Motor neuron (in vitro differentiated cells): ENCODE measurements at regions not wholly inside any gene's neighbourhood (a gene's known extent, or its start where the extent isn't known, plus 50 kb on each side); places are given as distances from the start of the nearest gene placed in this dataset.
"Not testable (repeated sequence)": the region's sequence is repeated elsewhere in the genome, so short reads cannot be mapped to it uniquely, and the experiment has no call there.

Source experiments
- ATAC-seq, 8 experiments: fragments of 200-7000 bp; cut with Tn5 transposase; replicated peaks in 6 of 8; 2 replicates each; pipeline ENCODE4 v1.8.0; 2021; ENCODE audit warnings: mild to moderate bottlenecking in 8 of 8, moderate library complexity in 8 of 8
- H3K27ac ChIP-seq, 2 donors: fragments of 250-450 bp; sonication (Bioruptor Pico); 2 replicates each; pipeline ENCODE4 v1.9.0; 2021; ENCODE audit warnings: antibody characterized with exemption in 2 of 2, mild to moderate bottlenecking in 2 of 2, moderate library complexity in 1 of 2
- H3K4me1 ChIP-seq, 2 donors: fragments of 250-450 bp; sonication (Bioruptor Pico); replicated peaks in 1 of 2; 2 replicates each; pipeline ENCODE4 v1.6.1; 2021; ENCODE audit warnings: antibody characterized with exemption in 2 of 2, mild to moderate bottlenecking in 2 of 2, moderate library complexity in 1 of 2
- H3K4me3 ChIP-seq, 5 donors: fragments of 250-450 bp; sonication (Bioruptor Pico); 2 replicates each; pipeline ENCODE4 v1.9.0; 2021; ENCODE audit warnings: antibody characterized with exemption in 5 of 5, mild to moderate bottlenecking in 5 of 5, moderate library complexity in 4 of 5
- WGBS, 10 experiments: fragments of 450-650 bp; shearing (Covaris generic); methylation state at CpG; one replicate each; pipeline ENCODE4 v1.0.0; 2022; 5-methylcytosine and 5-hydroxymethylcytosine counted together
- in situ Hi-C, 9 experiments: fragments of 400-800 bp; cut with MboI; loops; one replicate each; pipeline ENCODE4 v1.15.0; 2021; ENCODE audit warnings: low sequenced_read_pairs in 9 of 9, low pct_unique_long_range_greater_than_20kb in 2 of 9; ENCODE audit not compliant: unreplicated experiment in 9 of 9

DNA sequence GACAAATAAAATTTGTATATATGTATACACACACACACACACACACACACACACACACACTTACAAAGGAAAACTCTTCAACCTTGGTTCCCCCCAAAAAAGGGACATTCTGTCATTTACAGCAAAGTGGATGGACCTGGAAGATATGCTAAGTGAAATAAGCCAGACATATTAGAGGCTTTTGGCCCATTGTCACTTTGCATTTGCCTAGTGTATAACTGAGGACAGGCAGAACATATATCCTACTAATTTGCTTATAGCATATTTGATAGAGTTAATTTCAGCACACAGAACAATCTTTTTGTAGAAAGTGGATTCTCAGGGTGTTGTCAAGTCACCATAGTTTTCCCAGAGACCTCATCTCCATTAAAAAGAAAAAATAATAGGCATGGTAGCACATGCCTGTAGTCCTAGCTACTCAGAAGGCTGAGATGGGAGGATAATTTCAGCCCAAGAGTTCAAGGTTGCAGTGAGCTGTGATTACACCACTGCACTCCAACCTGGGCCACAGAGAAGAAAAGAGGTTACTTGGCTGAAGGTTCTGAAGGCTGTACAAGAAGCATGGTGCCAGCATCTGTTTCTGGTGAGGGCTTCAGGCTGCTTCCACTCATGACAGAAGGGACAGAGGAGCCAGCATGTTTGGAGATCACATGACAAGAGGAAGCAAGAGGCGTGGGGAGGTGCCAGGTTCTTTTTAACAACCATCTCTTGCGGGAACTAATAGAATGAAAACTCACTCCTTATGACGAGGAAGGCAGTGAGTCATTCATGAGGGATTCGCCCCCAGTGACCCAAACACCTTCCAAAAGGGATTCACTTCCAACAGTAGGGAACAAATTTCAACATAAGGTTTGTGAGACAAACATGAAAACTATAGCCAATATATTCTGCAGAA is 135.6 kb downstream of the TMEM168 start:
- no peak overlapping the region for H3K27ac ChIP-seq
- in situ Hi-C loops, result loop anchor here in 1 of 9 experiments (25.0 kb wide), 1 partner anchor 233 kb away; no protein-coding TSS in a partner anchor
- H3K4me3 ChIP-seq, result no peak overlapping the region
- H3K4me1 ChIP-seq, result no peaks in the 10 kb centered on the region
- peak in 2 of 8 experiments; percentile 90 to 93 for ATAC-seq
- whole genome bisulfite sequencing, 10 experiments, result 17 to 89% (median 74%) methylated on average over 1 to 4 of the region's 4 CpGs; no CpG with 5 or more reads in 3 of the 10 experiments

DNA sequence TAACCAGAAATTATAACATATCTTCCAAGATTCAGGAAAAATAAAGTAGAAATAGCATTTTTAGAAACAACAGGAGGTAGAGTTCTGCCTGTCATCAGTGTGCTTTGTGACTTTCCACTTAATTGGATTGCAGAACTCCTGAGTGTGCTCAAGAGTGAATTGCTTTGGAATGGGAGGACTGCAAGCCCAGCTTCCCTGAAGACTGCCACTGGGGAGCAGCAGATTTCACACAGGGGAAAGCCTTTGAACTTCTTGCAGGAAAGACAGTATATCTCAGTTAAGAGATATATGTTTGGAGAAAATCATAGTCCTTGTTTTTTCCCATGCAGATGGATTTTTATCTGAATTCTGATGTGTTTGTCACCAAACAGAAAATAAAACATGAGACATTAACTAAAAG is 124.5 kb downstream of the TMEM168 start:
- ATAC-seq, result peak in 2 of 8 experiments; percentile 24 to 31
- H3K4me3 ChIP-seq, result no peak overlapping the region
- no peaks in the 10 kb centered on the region for H3K4me1 ChIP-seq
- H3K27ac ChIP-seq, result no peak overlapping the region
- in situ Hi-C loops, result loop anchor here in 1 of 9 experiments (25.0 kb wide), 1 partner anchor 222 kb away; no protein-coding TSS in a partner anchor

DNA sequence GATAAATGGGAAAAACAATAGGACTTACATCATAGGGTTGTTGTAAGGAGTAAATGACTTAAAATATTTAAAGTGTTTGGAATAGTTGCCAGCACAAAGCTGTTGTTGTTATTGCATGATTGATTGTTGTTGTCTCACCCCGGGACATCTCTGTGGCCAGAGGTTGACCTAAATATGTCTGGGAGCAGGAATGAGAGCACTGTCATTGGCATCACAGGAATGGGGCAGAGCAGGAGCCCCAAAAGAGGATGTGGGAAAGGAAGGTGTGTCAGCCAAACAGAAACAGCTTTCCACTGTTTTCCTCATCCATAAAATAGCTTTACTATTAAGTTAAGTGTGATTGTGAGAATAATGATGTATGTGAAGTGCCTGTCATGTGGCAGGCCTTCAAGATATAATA is 121.6 kb downstream of the TMEM168 start:
- no peak overlapping the region for H3K27ac ChIP-seq
- in situ Hi-C loops, result loop anchor here in 1 of 9 experiments (25.0 kb wide), 1 partner anchor 219 kb away; no protein-coding TSS in a partner anchor
- no peaks in the 10 kb centered on the region for H3K4me1 ChIP-seq
- no peak for ATAC-seq
- no peak overlapping the region for H3K4me3 ChIP-seq
- WGBS, 10 experiments, result 13 to 88% (median 50%) methylated on average over 1 of the region's 1 CpG; no CpG with 5 or more reads in 5 of the 10 experiments

DNA sequence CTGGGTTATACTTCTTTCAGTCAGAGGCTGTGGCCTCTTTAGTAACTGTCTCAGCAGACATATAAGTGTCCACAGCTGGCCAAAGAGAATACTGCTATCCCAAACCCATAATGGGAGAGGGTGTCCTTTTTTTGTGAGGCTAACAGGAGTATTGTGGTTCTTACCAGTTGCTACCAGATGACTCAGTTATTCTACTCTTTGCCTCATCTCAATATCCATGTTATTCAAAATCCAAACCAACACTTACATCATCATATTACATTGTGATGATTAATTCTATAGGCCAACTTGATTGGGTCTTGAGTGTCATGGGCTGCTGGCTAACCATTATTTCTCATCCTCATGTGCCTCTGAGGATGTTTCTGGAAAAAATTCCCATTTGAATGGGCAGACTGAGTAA is 120.9 kb downstream of the TMEM168 start:
- peak in 3 of 8 experiments; percentile 13 to 94 (median 92) for ATAC-seq
- Histone ChIP-seq H3K4me1 (no peaks in the 10 kb centered on the region), H3K4me3 (no peak overlapping the region), H3K27ac (no peak overlapping the region)
- in situ Hi-C loops, result loop anchor here in 1 of 9 experiments (25.0 kb wide), 1 partner anchor 218 kb away; no protein-coding TSS in a partner anchor

DNA sequence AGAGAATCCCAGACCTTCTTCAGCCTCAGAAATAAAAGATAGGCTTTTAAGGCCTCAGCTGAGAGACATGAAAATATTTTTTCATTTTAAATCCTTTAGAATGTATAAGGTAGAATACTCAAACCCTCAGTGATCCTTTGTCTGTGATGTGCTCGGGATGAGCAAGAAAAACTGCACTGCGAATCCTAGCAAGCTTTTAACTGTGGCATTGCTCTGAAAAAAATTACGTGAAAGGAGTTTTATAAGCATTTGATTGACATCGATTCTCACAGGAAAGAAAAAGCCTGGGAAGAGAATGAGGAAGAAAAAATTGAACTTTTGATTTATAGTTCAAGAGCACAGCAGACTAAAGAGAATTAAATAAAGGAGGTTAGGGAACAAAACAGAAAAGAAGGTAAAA is 120.0 kb downstream of the TMEM168 start:
- H3K4me1 ChIP-seq, result no peaks in the 10 kb centered on the region
- no peak overlapping the region for H3K4me3 ChIP-seq
- 22 to 90% (median 67%) methylated on average over 2 to 4 of the region's 4 CpGs; no CpG with 5 or more reads in 1 of the 10 experiments for WGBS, 10 experiments
- ATAC-seq, result no peak
- in situ Hi-C loops, result loop anchor here in 1 of 9 experiments (25.0 kb wide), 1 partner anchor 217 kb away; no protein-coding TSS in a partner anchor
- H3K27ac ChIP-seq, result no peak overlapping the region

DNA sequence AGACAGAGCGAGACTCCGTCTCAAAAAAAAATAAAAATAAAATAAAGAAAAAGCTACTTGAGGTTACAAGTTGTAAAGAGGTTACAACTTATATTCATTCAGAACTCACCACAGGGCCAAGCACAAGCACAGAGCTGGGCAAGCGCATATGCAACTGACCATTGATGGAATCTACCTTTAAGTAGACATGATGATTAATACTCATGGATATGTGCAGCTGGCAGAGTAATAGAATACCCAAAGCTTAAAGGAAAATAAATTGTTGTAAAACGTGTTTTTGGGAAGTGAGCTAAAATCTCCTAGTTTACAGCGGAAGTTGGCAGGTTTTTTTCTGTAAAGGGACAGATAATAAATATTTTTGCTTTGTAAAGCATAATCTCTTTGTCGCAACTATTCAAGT is 111.6 kb downstream of the TMEM168 start:
- no peak overlapping the region for H3K4me3 ChIP-seq
- WGBS, 10 experiments, result 44 to 100% (median 77%) methylated on average over 2 to 6 of the region's 6 CpGs
- H3K27ac ChIP-seq, result no peak overlapping the region
- in situ Hi-C loops, result no loop called here
- peak in 2 of 8 experiments; percentile 42 to 56 for ATAC-seq
- H3K4me1 ChIP-seq, result no peaks in the 10 kb centered on the region

DNA sequence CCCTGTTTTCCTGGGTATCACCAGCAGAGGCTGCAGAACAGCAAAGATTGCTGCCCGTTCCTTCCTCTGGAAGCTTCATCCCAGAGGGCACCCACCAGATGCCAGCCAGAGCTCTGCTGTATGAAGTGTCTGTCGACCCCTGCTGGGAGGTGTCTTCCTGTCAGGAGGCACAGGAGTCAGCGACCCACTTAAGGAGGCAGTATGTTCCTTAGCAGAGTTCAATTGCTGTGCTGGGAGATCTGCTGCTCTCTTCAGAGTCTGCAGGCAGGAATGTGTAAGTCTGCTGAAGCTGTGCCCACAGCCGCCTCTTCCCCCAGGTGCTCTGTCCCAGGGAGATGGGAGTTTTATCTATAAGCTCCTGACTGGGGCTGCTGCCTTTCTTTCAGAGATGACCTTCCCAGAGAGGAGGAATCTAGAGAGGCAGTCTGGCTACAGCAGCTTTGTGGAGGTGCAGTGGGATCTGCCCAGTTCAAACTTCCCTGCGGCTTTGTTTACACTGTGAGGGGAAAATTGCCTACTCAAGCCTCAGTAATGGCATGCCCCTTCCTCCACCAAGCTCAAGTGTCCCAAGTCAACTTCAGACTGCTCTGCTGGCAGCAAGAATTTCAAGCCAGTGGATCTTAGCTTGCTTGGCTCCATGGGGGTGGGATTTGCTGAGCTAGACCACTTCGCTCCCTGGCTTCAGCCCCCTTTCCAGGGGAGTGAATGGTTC is 100.6 kb downstream of the TMEM168 start:
- in situ Hi-C loops, H3K4me3 ChIP-seq, H3K27ac ChIP-seq, ATAC-seq, H3K4me1 ChIP-seq: not testable (repeated sequence)
- WGBS, 10 experiments, result 8 to 73% (median 34%) methylated on average over 2 to 3 of the region's 6 CpGs; no CpG with 5 or more reads in 6 of the 10 experiments

DNA sequence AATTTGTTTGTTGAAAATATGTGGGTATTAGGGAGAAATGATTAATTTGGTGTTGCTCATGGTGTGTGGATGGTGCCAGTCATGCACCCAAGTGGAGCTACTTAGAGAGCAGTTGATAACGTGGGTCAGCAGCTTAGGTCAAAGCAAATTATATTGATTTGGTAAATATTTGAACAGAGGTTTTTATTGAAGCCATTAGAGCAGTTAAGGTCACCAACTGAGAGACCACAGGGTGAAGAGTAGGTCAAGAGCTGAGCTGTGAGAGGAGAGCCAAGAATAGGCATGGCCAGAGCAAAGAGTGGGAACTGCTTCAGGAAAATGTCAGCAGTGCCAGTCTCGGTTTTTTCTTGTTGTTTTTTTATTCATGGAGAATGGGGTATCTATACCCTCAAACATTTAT is 97.9 kb downstream of the TMEM168 start:
- in situ Hi-C loops, result no loop called here
- Histone ChIP-seq H3K27ac (no peak overlapping the region), H3K4me1 (no peaks in the 10 kb centered on the region), H3K4me3 (no peak overlapping the region)
- 0 to 45% (median 14%) methylated on average over 1 to 2 of the region's 2 CpGs; no CpG with 5 or more reads in 2 of the 10 experiments for WGBS, 10 experiments
- no peak for ATAC-seq

DNA sequence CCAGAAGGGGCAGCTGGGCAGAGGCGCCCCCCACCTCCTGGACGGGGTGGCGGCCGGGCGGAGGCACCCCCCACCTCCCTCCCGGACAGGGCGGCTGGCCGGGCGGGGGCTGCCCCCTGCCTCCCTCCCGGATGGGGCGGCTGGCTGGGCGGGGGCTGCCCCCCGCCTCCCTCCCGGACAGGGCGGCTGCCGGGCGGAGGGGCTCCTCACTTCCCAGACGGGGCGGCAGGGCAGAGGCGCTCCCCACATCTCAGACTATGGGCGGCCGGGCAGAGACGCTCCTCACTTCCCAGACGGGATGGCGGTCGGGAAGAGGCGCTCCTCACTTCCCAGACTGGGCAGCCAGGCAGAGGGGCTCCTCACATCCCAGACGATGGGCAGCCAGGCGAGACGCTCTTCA is 93.0 kb downstream of the TMEM168 start:
- H3K4me3 ChIP-seq, H3K4me1 ChIP-seq, ATAC-seq, H3K27ac ChIP-seq, in situ Hi-C loops: not testable (repeated sequence)
- 93% methylated on average over 3 of the region's 30 CpGs; no CpG with 5 or more reads in 9 of the 10 experiments for WGBS, 10 experiments

DNA sequence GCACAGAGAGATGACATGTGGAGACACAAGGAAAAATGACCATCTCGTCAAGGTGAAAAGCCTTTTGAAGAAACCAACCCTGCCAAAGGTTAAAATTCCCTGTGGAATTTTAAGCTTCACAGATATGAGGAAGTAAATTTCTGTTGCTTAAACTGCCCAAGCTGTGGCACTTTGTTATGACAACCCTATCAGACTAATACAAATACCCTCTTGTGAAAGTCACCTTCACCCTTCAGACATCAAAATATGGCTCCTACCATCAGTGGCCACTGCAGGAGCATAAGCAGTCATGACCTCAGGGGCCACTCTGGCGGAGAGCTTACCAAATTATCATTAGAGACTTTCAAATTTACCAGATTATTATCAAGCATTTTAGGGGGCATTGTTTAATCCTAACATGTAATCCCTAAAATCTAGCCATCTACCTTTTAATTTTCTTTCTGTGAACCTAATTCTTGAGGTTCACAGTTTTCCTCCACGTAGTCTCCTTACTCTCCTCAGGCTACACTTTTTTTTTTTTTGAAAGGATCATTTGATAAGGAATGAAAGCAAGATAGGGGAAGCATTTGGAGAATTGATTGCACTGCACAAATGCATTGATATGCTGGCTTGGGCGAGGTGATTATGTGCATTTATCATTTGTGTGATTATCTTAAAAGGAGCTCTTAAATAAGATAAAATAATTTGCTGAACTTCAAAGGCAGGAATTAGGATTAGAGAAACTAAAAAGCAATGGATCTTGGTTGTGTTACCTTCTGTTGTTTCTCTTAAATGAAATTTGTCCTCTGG is 90.3 kb downstream of the TMEM168 start:
- in situ Hi-C loops, result no loop called here
- no peaks in the 10 kb centered on the region for H3K4me1 ChIP-seq
- ATAC-seq, result no peak
- H3K4me3 ChIP-seq, result no peak overlapping the region
- 4 to 94% (median 38%) methylated on average over 2 to 4 of the region's 4 CpGs; no CpG with 5 or more reads in 1 of the 10 experiments for WGBS, 10 experiments
- no peak overlapping the region for H3K27ac ChIP-seq

DNA sequence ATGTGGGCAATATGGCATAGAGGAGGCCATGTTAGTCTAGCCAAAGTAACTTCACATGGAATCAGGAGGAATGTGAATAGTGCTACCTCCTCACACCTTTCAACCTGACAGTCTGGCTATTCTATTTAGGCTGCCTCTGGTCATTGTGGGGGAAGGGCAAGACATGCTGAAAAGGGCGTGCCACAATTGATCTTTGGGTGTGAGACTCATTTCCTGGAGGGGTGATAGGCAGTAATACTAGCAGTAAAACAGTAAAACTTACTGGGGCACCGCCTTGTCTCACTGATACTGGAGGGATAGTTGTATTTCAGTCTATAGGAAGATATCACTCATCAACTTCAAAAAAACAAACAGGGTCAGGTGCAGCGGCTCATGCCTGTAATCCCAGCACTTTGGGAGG is 88.7 kb downstream of the TMEM168 start:
- 0 to 100% (median 45%) methylated on average over 1 to 3 of the region's 3 CpGs; no CpG with 5 or more reads in 2 of the 10 experiments for WGBS, 10 experiments
- H3K4me1 ChIP-seq, result no peaks in the 10 kb centered on the region
- no peak overlapping the region for H3K4me3 ChIP-seq
- no peak overlapping the region for H3K27ac ChIP-seq
- in situ Hi-C loops, result no loop called here
- ATAC-seq, result peak in 2 of 8 experiments; percentile 49 to 51

DNA sequence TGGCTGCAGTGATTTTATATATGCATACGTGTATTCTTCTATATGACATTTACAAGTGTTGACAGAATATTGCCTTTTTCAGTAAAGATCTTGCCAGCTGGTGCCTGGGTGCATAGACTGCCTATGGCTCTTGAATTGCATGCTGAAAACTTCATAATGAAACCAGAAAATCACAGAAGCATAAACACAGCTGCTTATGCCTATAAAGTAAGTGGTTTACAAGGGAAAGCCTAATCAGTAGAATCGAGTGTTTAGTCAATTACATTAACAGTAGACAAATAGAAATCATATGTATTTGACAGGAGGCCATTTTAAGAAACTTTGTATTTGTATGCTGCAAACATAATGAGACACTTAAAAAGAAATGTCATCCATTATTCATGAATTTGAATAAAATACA is 82.5 kb downstream of the TMEM168 start:
- Histone ChIP-seq H3K4me3 (no peak overlapping the region), H3K4me1 (no peaks in the 10 kb centered on the region), H3K27ac (no peak overlapping the region)
- 0 to 100% (median 73%) methylated on average over 1 to 2 of the region's 2 CpGs for WGBS, 10 experiments
- peak in 1 of 8 experiments; percentile 80 for ATAC-seq
- in situ Hi-C loops, result no loop called here
